NB4 (cell line): ENCODE measurements at regions not wholly inside any gene's neighbourhood (a gene's known extent, or its start where the extent isn't known, plus 50 kb on each side); places are given as distances from the start of the nearest gene placed in this dataset.

Source experiments
- DNase-seq: peaks from one replicate; pipeline ENCODE4 v3.0.0; 2010; ENCODE audit warnings: low read depth
- H3K4me3 ChIP-seq: one replicate; pipeline ENCODE4 v1.5.1; 2011; ENCODE audit warnings: mild to moderate bottlenecking, low read depth, low read length, moderate library complexity
- CTCF ChIP-seq: IDR thresholded peaks from one replicate; pipeline ENCODE4 v1.5.1; 2012; ENCODE audit warnings: low read depth, low read length
- MAX ChIP-seq: IDR thresholded peaks from 2 replicates; pipeline ENCODE4 v1.6.1; 2011; ENCODE audit warnings: low read depth, low read length
- MYC ChIP-seq: IDR thresholded peaks from 2 replicates; pipeline ENCODE4 v1.6.1; 2011; ENCODE audit warnings: low read depth, low read length
- POLR2A ChIP-seq: IDR thresholded peaks from 2 replicates; pipeline ENCODE4 v1.6.1; 2011; ENCODE audit warnings: mild to moderate bottlenecking; ENCODE audit not compliant: insufficient read length; ENCODE audit errors: extremely low read depth

GRCh38 chr2:67476809-67477790 lies 80.0 kb downstream of the ETAA1 start:
- TF ChIP-seq MAX (no peak), CTCF (no peak), MYC (no peak), POLR2A (no peak)
- no peak overlapping the region for H3K4me3 ChIP-seq
- DNase-seq = peak; percentile 27

- TF ChIP-seq POLR2A (no peak), CTCF (no peak), MAX (no peak), MYC (no peak)
- no peak for DNase-seq
- H3K4me3 ChIP-seq = no peak overlapping the region
These were observed 82.1 kb downstream of the ETAA1 start for GRCh38 chr2:67479261-67479660.

GRCh38 chr2:67485431-67485830 lies 88.3 kb downstream of the ETAA1 start:
- TF ChIP-seq POLR2A (no peak), MAX (no peak), CTCF (no peak), MYC (no peak)
- no peak for DNase-seq
- H3K4me3 ChIP-seq = no peak overlapping the region

GRCh38 chr2:67486041-67486796 lies 89.1 kb downstream of the ETAA1 start:
- TF ChIP-seq MAX (no peak), POLR2A (no peak), MYC (no peak), CTCF (no peak)
- no peak overlapping the region for H3K4me3 ChIP-seq
- no peak for DNase-seq

GRCh38 chr2:67487993-67488392 lies 90.9 kb downstream of the ETAA1 start:
- no peak for DNase-seq
- no peak overlapping the region for H3K4me3 ChIP-seq
- TF ChIP-seq POLR2A (no peak), MAX (no peak), MYC (no peak), CTCF (no peak)
